ENCODE measurements at regions not wholly inside any gene's neighbourhood (a gene's known extent, or its start where the extent isn't known, plus 50 kb on each side); places are given as distances from the start of the nearest gene placed in this dataset.

GRCh38 chr2:22703286-22703920, 681.6 kb upstream of the KLHL29 start:
- H3K27ac ChIP-seq = no peak overlapping the region
- H3K9ac ChIP-seq (ENCODE audit: low read depth in 2 of 2, low read length in 2 of 2) = no peak overlapping the region
- no peak overlapping the region for H3K4me3 ChIP-seq
- no peaks in the 10 kb centered on the region for H3K27me3 ChIP-seq
- no peaks in the 10 kb centered on the region for H3K4me1 ChIP-seq
- H3K9me3 ChIP-seq = no peaks in the 10 kb centered on the region
- no peak for TF ChIP-seq CTCF (IDR thresholded peaks at IDR 0.05)
- H3K36me3 ChIP-seq = no peaks in the 10 kb centered on the region
- intact Hi-C loops (cut with DNase I) = no loop called here
- no peak for DNase-seq

GRCh38 chr2:22719396-22719795, 665.6 kb upstream of the KLHL29 start:
- no peak for DNase-seq
- Histone ChIP-seq H3K27me3 (no peaks in the 10 kb centered on the region), H3K9me3 (no peaks in the 10 kb centered on the region), H3K36me3 (no peaks in the 10 kb centered on the region), H3K27ac (no peak overlapping the region), H3K4me1 (no peaks in the 10 kb centered on the region), H3K4me3 (no peak overlapping the region), H3K9ac (ENCODE audit: low read depth in 2 of 2, low read length in 2 of 2) (no peak overlapping the region)
- intact Hi-C loops (cut with DNase I) = no loop called here
- TF ChIP-seq CTCF (IDR thresholded peaks at IDR 0.05) = no peak

GRCh38 chr2:22729466-22729865, 655.5 kb upstream of the KLHL29 start:
- Histone ChIP-seq H3K9ac (ENCODE audit: low read depth in 2 of 2, low read length in 2 of 2) (no peak overlapping the region), H3K27ac (no peak overlapping the region), H3K27me3 (no peaks in the 10 kb centered on the region), H3K9me3 (no peaks in the 10 kb centered on the region), H3K36me3 (no peaks in the 10 kb centered on the region), H3K4me1 (no peaks in the 10 kb centered on the region), H3K4me3 (no peak overlapping the region)
- DNase-seq = no peak
- intact Hi-C loops (cut with DNase I) = no loop called here
- no peak for TF ChIP-seq CTCF (IDR thresholded peaks at IDR 0.05)

- Histone ChIP-seq H3K36me3 (no peaks in the 10 kb centered on the region), H3K27me3 (no peaks in the 10 kb centered on the region), H3K9ac (ENCODE audit: low read depth in 2 of 2, low read length in 2 of 2) (no peak overlapping the region), H3K9me3 (no peaks in the 10 kb centered on the region), H3K4me1 (no peaks in the 10 kb centered on the region), H3K4me3 (no peak overlapping the region), H3K27ac (no peak overlapping the region)
- TF ChIP-seq CTCF (IDR thresholded peaks at IDR 0.05) = no peak
- no peak for DNase-seq
- intact Hi-C loops (cut with DNase I) = no loop called here
These were observed 650.5 kb upstream of the KLHL29 start for GRCh38 chr2:22734373-22735045.

GRCh38 chr2:22737144-22737543, 647.8 kb upstream of the KLHL29 start:
- H3K36me3 ChIP-seq = no peaks in the 10 kb centered on the region
- H3K9ac ChIP-seq (ENCODE audit: low read depth in 2 of 2, low read length in 2 of 2) = no peak overlapping the region
- no peak for TF ChIP-seq CTCF (IDR thresholded peaks at IDR 0.05)
- intact Hi-C loops (cut with DNase I) = no loop called here
- no peaks in the 10 kb centered on the region for H3K27me3 ChIP-seq
- H3K4me1 ChIP-seq = no peaks in the 10 kb centered on the region
- H3K27ac ChIP-seq = no peak overlapping the region
- no peak for DNase-seq
- H3K9me3 ChIP-seq = no peaks in the 10 kb centered on the region
- no peak overlapping the region for H3K4me3 ChIP-seq

Data from colonic mucosa (tissue), 4 donors.